T47D (cell line): ENCODE measurements at regions not wholly inside any gene's neighbourhood (a gene's known extent, or its start where the extent isn't known, plus 50 kb on each side); places are given as distances from the start of the nearest gene placed in this dataset.
"Not testable (repeated sequence)": the region's sequence is repeated elsewhere in the genome, so short reads cannot be mapped to it uniquely, and the experiment has no call there.

Source experiments
- DNase-seq, 2 experiments: peaks; one replicate each; pipeline versions ENCODE4 v3.0.0 to v3.0.0-alpha.2; 2011 to 2012; ENCODE audit warnings: low read depth in 1 of 2, low spot score in 1 of 2
- JUND ChIP-seq: IDR thresholded peaks from 2 replicates; pipeline ENCODE4 v1.6.1; 2012; ENCODE audit warnings: low read depth
- in situ Hi-C: cut with HindIII; loops from 2 replicates; pipeline ENCODE4 v1.10.0; 2016; ENCODE audit warnings: low sequenced_read_pairs, low pct_unique_long_range_greater_than_20kb

DNA sequence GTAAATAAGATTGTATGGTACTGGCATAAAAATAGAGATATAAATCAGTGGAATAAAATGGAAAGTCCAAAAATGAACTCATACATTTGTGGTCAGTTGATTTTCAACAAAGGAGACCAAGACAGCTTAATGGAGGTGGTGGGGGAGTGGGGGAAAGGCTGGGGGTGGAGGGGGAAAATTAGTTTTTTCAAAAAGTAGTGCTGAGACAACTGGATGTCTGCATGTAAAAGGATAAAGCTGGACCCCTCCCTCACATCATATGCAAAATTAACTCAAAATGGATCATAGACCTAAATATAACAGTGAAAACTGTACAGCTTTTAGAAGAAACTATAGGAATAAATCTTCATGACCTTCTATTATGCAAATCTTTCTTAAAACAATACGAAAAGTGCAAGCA lies 107.0 kb downstream of the HMHB1 start:
- no peak for TF ChIP-seq JUND
- in situ Hi-C loops = no loop called here
- DNase-seq = no peak

DNA sequence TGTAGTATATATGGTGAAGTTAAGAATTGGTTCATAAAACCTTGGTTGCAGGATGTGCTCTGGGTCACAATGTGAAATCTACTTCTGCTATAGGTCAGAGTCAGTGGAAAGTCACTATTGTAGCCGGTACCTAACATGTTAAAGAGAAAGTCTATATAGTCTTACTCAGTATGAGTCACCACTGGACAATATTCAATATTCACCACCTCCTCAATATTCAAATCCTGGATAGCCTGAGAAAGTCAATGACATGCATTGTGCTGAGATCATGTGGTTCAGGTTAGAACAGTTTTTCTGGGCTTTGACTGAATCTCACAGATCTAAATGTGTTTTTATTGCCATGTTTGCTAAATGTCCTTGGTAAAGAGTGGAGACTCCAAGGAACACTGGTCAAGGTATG lies 108.8 kb downstream of the HMHB1 start:
- in situ Hi-C loops = no loop called here
- TF ChIP-seq JUND = no peak
- no peak for DNase-seq

DNA sequence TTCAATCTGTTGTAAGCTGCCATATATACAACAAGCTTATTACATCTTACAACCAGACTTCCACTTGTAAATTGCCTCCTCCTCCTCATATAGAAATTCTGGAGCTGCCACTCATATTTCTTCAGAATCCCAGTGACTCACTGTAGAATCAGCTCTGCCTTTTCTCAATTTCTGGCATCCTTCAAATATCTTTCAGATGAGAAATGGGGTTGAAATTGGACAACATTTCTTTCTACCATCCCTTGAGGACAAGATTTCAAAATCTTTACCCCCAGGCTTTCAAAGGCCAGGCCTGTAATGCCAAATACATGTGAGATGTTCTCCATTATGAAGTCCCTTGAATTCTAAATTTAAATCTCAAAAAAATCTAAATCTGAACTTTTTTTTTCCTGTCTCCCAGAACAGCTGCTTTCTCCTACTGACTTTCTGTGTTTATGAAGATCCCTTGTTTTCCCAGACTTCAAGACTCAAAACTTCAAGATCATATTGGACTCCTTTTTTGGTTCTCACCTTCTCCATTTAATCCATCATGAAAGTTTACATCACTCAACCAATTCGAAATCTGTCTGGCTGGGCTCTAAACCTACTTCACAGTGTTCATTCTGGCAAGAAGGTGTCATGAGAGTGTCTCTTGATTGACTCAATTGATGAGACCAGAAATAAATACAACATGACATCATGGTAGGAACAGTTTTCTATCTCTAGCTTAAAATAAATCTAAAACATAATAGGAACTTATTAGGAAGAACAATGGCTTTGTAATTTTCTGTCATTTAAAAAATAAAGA lies 109.8 kb downstream of the HMHB1 start:
- in situ Hi-C loops = no loop called here
- TF ChIP-seq JUND = no peak
- no peak for DNase-seq

DNA sequence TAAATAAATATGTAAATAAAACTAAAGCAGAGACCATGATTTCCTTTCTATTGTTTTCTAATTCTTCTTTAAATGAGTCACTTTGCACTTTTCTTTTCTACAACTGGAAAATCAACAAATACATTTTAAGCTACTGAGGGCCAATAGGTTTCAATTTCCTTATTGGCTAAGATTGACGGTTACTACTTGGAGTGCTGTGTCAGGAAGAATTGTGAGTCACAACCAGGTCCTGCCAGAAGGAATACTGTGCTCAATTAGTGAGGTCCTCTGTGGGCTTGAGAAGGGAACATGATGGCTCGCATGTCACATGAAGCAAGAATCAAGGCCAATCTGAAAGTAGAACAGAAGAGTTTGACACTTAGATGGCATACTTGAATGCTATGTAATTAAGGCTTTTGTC lies 110.8 kb downstream of the HMHB1 start:
- DNase-seq = no peak
- no peak for TF ChIP-seq JUND
- in situ Hi-C loops = no loop called here

DNA sequence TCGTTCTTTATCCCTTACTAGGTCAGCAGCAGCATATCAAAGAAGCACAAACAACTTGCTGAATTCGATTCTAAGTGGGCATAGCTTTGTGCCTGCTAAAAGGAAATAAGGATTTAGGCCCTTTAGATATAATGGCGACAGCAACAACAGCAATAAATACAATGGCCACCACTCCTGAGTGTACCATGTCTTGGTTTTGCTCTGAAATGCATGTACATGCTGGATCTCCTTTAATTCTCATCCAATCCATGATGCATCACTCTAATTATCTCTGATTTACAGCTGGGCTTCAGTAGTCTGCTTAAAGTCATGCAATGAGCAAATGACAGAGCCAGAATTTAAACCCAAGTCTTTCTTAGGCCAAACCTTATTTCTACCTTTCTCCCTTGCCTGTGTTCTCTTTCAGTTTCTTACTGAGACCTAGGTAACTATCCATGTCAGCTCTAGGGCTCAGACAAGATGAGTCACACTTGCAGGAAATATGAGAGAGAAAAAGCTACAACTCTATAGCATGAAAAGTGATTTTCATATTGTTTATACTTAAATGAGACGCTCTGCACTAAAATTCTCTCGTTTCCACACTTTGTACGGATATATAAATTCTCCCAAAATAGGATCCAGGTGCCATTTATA lies 111.8 kb downstream of the HMHB1 start:
- DNase-seq = no peak

DNA sequence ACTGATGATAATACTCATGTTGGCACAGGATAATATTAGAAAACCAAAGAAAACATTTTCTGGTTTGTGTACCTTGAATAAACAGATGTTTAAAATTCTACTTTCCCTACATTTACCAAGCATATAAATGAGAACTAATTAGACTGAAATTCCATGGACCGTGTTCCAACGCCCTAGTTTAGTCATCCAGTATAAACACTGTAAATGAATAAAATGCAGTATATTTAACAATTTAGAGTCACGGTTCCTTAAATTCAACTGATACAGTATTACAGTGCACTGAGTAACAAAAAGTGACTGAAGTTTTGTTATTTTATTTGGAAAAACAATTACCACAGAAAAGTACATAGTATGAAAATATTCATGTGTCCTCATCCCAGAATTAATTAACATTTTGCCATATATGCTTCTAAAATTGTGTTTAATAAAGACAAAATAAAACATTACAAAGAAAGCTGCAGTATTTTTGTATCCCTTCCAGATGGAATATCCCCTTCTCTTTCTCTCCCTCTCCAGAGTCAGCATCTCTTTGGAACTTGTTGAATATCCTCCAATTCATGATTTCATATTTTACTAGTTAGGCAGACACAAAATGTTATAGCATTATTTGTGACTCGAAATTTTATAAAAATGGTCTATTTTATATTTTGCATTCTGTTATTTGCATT lies 112.5 kb downstream of the HMHB1 start:
- no peak for DNase-seq
- in situ Hi-C loops = no loop called here
- no peak for TF ChIP-seq JUND

More for the DNA sequence above, 111.8 kb downstream of the HMHB1 start:
- in situ Hi-C loops = no loop called here
- TF ChIP-seq JUND = no peak

DNA sequence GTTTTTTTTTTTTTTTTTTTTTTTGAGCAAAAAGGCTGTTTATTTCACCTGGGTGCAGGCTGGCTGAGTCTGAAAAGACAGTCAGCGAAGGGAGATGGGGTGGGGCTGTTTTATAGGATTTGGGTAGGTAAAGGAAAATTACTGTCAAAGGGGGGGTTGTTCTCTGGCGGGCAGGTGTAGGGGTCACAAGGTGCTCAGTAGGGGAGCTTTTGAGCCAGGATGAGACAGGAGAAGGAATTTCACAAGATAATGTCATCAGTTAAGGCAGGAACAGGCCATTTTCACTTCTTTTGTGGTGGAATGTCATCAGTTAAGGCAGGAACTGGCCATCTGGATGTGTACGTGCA lies 113.0 kb downstream of the HMHB1 start:
- DNase-seq, in situ Hi-C loops: not testable (repeated sequence)

DNA sequence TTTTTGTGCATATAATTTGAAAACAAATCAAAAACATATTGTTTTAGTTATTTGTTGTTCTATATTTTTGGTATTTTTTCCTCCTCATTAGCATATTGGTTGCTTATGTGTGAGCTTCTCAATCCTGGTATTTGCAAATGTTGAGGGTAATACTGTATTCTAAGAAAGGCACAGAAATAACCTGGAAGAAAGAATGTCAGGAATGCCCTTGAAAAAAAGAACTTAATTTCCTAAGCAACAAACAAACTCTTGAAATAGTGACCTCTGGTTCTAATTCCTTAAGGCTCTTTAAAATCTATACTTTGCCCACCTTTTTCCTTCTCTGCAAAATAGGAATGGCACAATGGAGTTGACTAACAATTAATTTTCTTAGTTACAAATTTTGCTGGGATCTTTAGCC lies 117.5 kb downstream of the HMHB1 start:
- in situ Hi-C loops = no loop called here
- TF ChIP-seq JUND = no peak
- DNase-seq = no peak

DNA sequence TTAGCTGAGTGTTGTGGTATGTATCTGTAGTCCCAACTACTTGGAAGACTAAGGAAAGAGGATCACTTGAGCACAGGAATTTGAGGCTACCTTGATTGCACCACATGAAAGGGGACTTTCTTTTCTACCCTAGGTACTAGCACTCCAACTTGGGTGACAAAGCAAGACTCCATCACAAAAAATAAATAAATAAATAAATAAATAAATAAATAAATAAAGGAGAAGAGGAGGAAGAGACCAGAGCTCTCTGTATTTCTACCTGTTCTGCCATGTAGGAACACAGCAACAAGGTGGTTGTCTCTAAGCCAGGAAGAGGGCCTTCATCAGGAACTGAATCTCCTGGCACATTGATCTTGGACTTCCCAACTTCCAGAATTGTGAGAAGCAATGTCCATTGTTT lies 118.6 kb downstream of the HMHB1 start:
- in situ Hi-C loops = no loop called here
- no peak for DNase-seq
- no peak for TF ChIP-seq JUND

DNA sequence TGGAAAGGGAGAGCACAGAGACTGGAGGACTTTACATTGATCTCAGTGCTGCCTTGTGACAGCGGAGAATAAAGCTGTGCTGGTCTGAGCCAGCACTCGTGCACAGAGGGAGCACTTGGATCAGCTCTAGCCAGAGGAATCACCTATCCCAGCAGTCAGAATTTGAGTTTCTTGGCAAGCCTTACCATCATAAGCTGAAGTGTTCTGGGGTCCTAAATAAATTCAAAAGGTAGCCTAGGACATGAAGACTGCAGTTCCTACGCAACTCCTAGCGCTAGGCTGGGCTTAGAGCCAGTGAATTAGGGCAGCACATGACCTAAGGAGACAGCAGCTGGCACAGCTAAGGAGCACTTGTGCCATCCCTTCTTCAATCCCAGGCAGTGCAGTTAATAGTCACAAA lies 119.5 kb downstream of the HMHB1 start:
- TF ChIP-seq JUND = no peak
- DNase-seq = no peak
- in situ Hi-C loops = no loop called here

DNA sequence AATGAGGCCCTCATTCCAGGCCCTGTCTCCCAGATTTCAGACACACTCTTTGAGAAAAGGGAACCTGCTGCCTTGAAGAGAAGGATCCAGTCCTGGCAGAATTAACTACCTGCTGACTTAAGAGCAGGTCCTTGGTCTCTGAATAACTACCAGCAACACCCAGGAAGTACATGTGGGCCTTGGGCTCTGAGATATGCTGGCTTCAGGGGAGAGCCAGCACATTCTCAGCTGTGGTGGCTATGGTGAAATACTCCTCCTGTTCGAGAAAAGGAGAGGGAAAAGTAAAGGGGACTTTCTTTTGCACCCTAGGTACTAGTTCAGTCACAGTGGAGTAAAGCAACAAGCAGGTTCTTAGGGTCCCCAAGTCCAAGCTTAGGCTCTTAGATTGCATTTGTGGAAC lies 120.0 kb downstream of the HMHB1 start:
- no peak for TF ChIP-seq JUND
- in situ Hi-C loops = no loop called here
- DNase-seq = no peak

DNA sequence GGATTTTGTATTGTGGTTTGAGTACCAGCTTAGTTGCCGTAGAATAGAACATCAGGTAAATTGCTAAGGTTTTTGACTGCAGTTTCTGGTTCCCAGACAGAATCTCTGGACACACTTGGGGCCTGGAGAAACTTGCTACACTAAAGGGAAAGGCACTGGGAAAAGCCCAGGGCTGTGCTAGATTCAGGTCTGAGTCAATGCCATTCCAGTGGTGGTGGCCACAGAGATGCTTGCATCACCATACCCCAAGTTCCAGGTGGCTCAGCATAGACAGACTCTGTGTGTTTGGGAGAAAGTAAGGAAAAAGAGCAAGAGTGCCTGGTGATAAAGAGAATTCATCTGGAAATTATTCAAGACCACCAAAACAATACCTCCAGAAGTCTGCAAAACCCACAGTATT lies 120.6 kb downstream of the HMHB1 start:
- no peak for TF ChIP-seq JUND
- DNase-seq = no peak
- in situ Hi-C loops = no loop called here

DNA sequence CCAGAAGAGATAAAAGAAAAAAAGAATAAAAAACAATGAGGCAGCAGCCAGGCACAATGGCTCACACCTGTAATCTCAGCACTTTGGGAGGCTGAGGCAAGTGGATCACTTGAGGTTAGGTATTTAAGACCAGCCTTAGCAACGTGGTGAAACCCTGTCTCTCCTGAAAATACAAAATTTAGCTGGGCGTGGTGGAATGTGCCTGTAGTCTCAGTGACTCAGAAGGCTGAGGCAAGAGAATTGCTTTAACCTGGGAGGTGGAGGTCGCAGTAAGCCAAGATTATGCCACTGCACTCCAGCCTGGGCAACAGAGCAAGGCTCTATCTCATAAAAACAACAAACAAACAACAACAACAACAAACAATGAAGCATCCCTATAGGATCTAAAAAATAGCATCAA lies 121.5 kb downstream of the HMHB1 start:
- no peak for DNase-seq
- in situ Hi-C loops = no loop called here
- TF ChIP-seq JUND = no peak
